B cell (primary cell): ENCODE measurements at regions not wholly inside any gene's neighbourhood (a gene's known extent, or its start where the extent isn't known, plus 50 kb on each side); places are given as distances from the start of the nearest gene placed in this dataset.

ENCODE experiments used
- CTCF ChIP-seq: fragments of 200-600 bp; IDR thresholded peaks from one replicate; pipeline ENCODE4 v1.8.0; 2022; ENCODE audit warnings: antibody characterized with exemption, mild to moderate bottlenecking
- EZH2 ChIP-seq: IDR thresholded peaks from 2 replicates; pipeline ENCODE4 v1.6.1; 2012; ENCODE audit warnings: borderline replicate concordance, low read depth, mild to moderate bottlenecking, moderate library complexity, low read length; ENCODE audit not compliant: insufficient read depth, poor library complexity, severe bottlenecking

DNA sequence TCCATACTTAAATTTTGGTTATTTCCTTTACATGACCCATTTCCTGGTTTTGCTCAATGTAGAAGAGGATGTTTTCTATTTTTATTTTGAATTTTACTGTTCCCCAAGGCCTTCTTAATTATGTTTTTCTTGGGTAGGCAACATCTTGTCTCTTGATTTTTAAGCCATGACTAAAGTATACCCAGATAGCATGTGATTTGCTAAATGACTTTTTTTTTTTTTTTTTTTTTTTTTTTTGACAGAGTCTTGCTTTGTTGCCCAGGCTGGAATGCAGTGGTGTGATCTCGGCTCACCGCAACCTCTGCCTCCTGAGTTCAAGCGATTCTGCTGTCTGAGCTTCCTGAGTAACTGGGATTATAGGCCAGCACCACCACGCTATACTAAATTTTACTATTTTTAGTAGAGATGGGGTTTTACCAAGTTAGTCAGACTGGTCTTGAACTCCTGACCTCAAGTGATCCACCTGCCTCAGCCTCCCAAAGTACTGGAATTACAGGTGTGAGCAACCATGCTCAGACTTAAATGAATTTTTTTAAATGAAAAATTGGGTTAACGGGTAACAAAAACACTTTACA, 198.6 kb upstream of the DAB2 start:
- TF ChIP-seq CTCF (no peak), EZH2 (no peak)
